ENCODE measurements at regions not wholly inside any gene's neighbourhood (a gene's known extent, or its start where the extent isn't known, plus 50 kb on each side); places are given as distances from the start of the nearest gene placed in this dataset.

DNA sequence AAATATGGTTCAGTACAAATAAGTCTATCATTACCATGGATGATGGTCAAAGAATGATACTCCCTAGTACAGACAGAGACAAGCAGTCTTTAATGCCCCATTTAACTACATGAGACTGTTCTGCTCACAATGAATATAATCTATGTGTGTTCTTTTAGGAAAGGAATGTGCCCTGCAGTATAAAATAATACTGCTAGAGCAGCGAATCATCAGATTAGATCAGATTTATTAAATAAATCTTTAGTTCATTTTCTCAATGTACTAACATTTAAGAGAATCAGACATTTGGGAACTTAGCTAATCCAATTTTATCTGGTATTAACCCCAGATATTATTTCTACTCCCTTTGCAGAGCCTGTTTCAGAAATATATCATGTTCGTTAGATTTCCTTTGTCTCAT lies 272.0 kb upstream of the GCFC2 start:
- no peak for TF ChIP-seq POLR2A (IDR thresholded peaks at IDR 0.05)
- TF ChIP-seq, protein P1, sequence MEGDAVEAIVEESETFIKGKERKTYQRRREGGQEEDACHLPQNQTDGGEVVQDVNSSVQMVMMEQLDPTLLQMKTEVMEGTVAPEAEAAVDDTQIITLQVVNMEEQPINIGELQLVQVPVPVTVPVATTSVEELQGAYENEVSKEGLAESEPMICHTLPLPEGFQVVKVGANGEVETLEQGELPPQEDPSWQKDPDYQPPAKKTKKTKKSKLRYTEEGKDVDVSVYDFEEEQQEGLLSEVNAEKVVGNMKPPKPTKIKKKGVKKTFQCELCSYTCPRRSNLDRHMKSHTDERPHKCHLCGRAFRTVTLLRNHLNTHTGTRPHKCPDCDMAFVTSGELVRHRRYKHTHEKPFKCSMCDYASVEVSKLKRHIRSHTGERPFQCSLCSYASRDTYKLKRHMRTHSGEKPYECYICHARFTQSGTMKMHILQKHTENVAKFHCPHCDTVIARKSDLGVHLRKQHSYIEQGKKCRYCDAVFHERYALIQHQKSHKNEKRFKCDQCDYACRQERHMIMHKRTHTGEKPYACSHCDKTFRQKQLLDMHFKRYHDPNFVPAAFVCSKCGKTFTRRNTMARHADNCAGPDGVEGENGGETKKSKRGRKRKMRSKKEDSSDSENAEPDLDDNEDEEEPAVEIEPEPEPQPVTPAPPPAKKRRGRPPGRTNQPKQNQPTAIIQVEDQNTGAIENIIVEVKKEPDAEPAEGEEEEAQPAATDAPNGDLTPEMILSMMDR (IDR thresholded peaks at IDR 0.05) = no peak
